ENCODE measurements at regions not wholly inside any gene's neighbourhood (a gene's known extent, or its start where the extent isn't known, plus 50 kb on each side); places are given as distances from the start of the nearest gene placed in this dataset.
"Not testable (repeated sequence)": the region's sequence is repeated elsewhere in the genome, so short reads cannot be mapped to it uniquely, and the experiment has no call there.

DNA sequence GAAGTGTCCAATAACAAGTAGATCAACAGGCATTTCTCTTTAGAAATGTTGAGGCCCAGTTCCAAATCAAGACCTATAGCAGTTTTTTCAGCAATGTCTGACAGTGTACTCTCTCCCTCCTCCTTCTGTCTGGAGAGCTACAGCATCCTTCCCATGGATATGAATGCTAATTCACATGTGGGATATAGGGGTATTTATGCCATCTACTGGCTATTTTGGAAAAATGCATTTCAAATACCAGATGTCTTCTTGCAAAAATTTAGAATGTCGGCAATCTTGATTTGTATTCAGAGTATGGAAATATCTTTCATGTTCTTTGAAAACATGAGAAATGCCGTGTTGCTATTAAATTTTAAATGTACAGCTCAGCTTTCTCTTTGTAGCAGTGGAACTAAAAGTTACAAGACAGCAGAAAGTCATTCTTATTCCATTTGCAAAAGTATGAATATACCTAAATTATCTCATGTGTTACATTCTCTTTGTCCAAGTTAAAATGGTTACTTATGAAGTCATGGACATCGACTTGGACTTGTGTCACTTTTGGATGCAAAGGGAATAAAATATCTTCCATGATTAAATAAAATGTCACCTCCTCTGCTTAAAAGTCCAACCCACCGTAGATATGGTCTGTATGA lies 647.8 kb downstream of the TAF11L14 start:
- no peaks in the 10 kb centered on the region for H3K9me3 ChIP-seq
- no peaks in the 10 kb centered on the region for H3K36me3 ChIP-seq
- H3K4me3 ChIP-seq = no peak overlapping the region
- intact Hi-C loops (cut with DNase I) = no loop called here
- no peaks in the 10 kb centered on the region for H3K4me1 ChIP-seq
- DNase-seq (ENCODE audit: extremely low spot score in 2 of 2) = no peak
- TF ChIP-seq, protein P1, sequence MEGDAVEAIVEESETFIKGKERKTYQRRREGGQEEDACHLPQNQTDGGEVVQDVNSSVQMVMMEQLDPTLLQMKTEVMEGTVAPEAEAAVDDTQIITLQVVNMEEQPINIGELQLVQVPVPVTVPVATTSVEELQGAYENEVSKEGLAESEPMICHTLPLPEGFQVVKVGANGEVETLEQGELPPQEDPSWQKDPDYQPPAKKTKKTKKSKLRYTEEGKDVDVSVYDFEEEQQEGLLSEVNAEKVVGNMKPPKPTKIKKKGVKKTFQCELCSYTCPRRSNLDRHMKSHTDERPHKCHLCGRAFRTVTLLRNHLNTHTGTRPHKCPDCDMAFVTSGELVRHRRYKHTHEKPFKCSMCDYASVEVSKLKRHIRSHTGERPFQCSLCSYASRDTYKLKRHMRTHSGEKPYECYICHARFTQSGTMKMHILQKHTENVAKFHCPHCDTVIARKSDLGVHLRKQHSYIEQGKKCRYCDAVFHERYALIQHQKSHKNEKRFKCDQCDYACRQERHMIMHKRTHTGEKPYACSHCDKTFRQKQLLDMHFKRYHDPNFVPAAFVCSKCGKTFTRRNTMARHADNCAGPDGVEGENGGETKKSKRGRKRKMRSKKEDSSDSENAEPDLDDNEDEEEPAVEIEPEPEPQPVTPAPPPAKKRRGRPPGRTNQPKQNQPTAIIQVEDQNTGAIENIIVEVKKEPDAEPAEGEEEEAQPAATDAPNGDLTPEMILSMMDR (IDR thresholded peaks at IDR 0.05) = peak in 1 of 3 experiments; percentile 31
- TF ChIP-seq POLR2A (IDR thresholded peaks at IDR 0.05) (no peak), POLR2AphosphoS5 (IDR thresholded peaks at IDR 0.05; ENCODE audit: insufficient read depth in 1 of 2, low read depth in 1 of 2) (no peak)
- no peaks in the 10 kb centered on the region for H3K27me3 ChIP-seq
- no peak overlapping the region for H3K27ac ChIP-seq

DNA sequence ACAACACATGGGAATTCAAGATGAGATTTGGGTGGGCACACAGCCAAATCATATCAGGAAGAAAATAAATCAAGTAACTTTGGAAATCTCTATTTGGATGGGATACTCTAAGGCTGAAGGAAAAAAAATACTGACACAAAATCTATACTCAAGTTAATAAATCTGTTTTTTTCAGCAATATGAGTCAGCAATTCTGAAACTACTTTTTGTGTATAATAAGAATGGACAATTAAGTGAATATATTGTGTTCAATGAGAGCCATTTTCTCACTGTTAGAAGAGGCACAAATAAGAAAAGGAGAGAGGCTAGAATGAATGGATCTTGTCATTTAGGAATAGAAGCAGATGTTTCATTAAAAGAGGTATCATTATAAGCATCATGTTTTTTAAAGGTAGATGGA lies 651.0 kb downstream of the TAF11L14 start:
- Histone ChIP-seq H3K27ac (no peak overlapping the region), H3K36me3 (no peaks in the 10 kb centered on the region), H3K4me3 (no peak overlapping the region), H3K9me3 (no peaks in the 10 kb centered on the region), H3K4me1 (no peaks in the 10 kb centered on the region), H3K27me3 (no peaks in the 10 kb centered on the region)
- TF ChIP-seq POLR2A (IDR thresholded peaks at IDR 0.05) (no peak), POLR2AphosphoS5 (IDR thresholded peaks at IDR 0.05; ENCODE audit: insufficient read depth in 1 of 2, low read depth in 1 of 2) (no peak)
- TF ChIP-seq, protein P1 (IDR thresholded peaks at IDR 0.05) = no peak
- intact Hi-C loops (cut with DNase I) = no loop called here
- no peak for DNase-seq (ENCODE audit: extremely low spot score in 2 of 2)

DNA sequence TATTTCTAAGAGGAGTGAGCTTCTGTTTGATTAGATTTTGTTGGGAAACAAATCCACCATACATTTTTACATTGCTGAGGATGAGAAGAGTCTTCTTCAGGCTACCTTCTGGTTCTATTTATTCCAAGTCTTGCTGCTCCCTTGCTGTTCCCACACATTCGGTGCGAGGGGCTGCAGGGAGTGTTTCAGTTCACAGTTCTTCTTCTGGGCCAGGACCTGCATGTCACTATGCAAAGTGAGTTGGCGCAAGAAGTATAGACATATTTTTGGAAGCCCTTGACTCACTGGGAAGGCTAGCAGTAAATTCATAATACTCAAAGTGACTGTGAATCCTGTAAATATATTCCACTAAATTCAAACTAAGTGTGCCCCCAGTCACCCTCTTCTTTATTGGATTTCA lies 657.9 kb downstream of the TAF11L14 start:
- Histone ChIP-seq H3K9me3 (no peaks in the 10 kb centered on the region), H3K36me3 (no peaks in the 10 kb centered on the region), H3K4me3 (no peak overlapping the region), H3K27me3 (no peaks in the 10 kb centered on the region), H3K4me1 (no peaks in the 10 kb centered on the region), H3K27ac (no peak overlapping the region)
- intact Hi-C loops (cut with DNase I) = no loop called here
- TF ChIP-seq POLR2AphosphoS5 (IDR thresholded peaks at IDR 0.05; ENCODE audit: insufficient read depth in 1 of 2, low read depth in 1 of 2) (no peak), POLR2A (IDR thresholded peaks at IDR 0.05) (no peak)
- TF ChIP-seq, protein P1 (IDR thresholded peaks at IDR 0.05) = no peak
- no peak for DNase-seq (ENCODE audit: extremely low spot score in 2 of 2)

DNA sequence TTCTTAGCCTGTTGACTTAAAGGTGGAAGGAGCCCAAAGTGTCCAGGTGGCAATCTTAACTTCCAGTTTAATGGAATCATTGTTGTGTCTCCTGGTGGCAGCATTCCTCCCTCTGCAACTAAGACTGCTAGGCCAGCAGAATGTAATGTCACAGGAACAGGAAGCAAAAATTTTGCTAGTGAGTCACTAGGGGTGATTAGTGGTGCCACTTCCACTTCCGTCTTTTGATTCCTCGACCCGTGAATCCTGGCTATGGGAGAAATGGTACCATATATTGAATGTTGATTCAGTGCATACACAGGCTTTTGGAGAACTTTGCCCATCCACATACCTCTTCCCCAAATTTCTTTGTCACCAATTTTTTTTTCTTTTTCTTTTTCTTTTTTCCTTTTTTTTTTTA lies 661.4 kb downstream of the TAF11L14 start:
- DNase-seq (ENCODE audit: extremely low spot score in 2 of 2); intact Hi-C loops (cut with DNase I); H3K4me3 ChIP-seq; H3K27ac ChIP-seq; H3K36me3 ChIP-seq; H3K9me3 ChIP-seq; H3K27me3 ChIP-seq; H3K4me1 ChIP-seq: not testable (repeated sequence)

DNA sequence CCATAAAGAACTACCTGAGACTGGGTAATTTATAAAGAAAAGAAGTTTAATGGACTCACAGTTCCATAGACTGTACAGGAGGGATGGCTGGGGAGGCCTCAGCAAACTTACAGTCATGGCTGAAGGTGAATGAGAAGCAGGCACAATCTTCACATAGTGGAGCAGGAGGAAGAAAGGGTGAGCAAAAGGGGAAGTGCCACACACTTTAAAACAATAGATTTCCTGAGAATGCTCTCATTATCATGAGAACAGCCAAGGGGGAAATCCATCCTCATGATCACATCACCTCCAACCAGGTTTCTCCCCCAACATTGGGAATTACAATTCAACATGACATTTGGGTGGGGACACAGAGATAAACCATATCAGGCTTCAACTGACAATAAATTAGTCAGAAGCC lies 664.9 kb downstream of the TAF11L14 start:
- TF ChIP-seq POLR2A (IDR thresholded peaks at IDR 0.05) = no peak
- TF ChIP-seq, protein P1 (IDR thresholded peaks at IDR 0.05) = no peak
- TF ChIP-seq POLR2AphosphoS5 (IDR thresholded peaks at IDR 0.05; ENCODE audit: insufficient read depth in 1 of 2, low read depth in 1 of 2) = no peak
- no peak for DNase-seq (ENCODE audit: extremely low spot score in 2 of 2)
- H3K27ac ChIP-seq = no peak overlapping the region
- H3K4me3 ChIP-seq = no peak overlapping the region
- H3K9me3 ChIP-seq = no peaks in the 10 kb centered on the region
- H3K4me1 ChIP-seq = no peaks in the 10 kb centered on the region
- no peaks in the 10 kb centered on the region for H3K27me3 ChIP-seq
- intact Hi-C loops (cut with DNase I) = no loop called here
- H3K36me3 ChIP-seq = no peaks in the 10 kb centered on the region

All from vagina (tissue), 2 donors.